IMR-90 (cell line): ENCODE measurements at regions not wholly inside any gene's neighbourhood (a gene's known extent, or its start where the extent isn't known, plus 50 kb on each side); places are given as distances from the start of the nearest gene placed in this dataset.

ENCODE experiments used
- ATAC-seq: fragments of 200-7000 bp; cut with Tn5 transposase; 2 replicates; pipeline ENCODE4 v1.9.1; 2020; ENCODE audit warnings: low read depth, mild to moderate bottlenecking, moderate library complexity
- BruUV-seq: library from RNA; stranded (reverse); fragments of 400-500 nt; replicated peaks from 2 replicates; lab custom pipeline; 2021; lab: Mats Ljungman, UMichigan
- CTCF ChIA-PET: fragments of 300-600 bp; formaldehyde crosslinking; extraction: SDS; loops from one replicate; lab custom pipeline; 2021; ENCODE audit warnings: antibody characterized with exemption; lab: Yijun Ruan, JAX
- POLR2A ChIA-PET: fragments of 300-600 bp; sonication (Branson Sonifier 250); formaldehyde crosslinking; loops from one replicate; lab custom pipeline; 2022; ENCODE audit warnings: antibody characterized with exemption; ENCODE audit not compliant: unreplicated experiment; lab: Charles Lee
- DNase-seq: peaks from one replicate; pipeline ENCODE4 v3.0.0; 2013
- H2AFZ ChIP-seq: replicated peaks from 2 replicates; pipeline ENCODE3; 2013; ENCODE audit warnings: low read length, mild to moderate bottlenecking; ENCODE audit not compliant: poor library complexity
- H2AK5ac ChIP-seq: 2 replicates; pipeline ENCODE4 v1.6.1; 2013; ENCODE audit warnings: low read depth, low read length, inconsistent platforms
- H2AK9ac ChIP-seq: replicated peaks from 2 replicates; pipeline ENCODE3; 2013; ENCODE audit warnings: mild to moderate bottlenecking, low read depth, low read length, moderate library complexity; ENCODE audit not compliant: poor library complexity
- H2BK120ac ChIP-seq: 2 replicates; pipeline ENCODE4 v1.6.1; 2013; ENCODE audit warnings: low read depth, low read length, inconsistent platforms
- H2BK15ac ChIP-seq: 3 replicates; pipeline ENCODE4 v1.6.1; 2013; ENCODE audit warnings: low read depth, low read length, inconsistent platforms
- H2BK20ac ChIP-seq: 2 replicates; pipeline ENCODE4 v1.6.1; 2013; ENCODE audit warnings: low read depth, mild to moderate bottlenecking, inconsistent platforms, low read length, moderate library complexity
- H2BK5ac ChIP-seq: 2 replicates; pipeline ENCODE4 v1.6.1; 2013; ENCODE audit warnings: mild to moderate bottlenecking, low read depth, low read length, inconsistent platforms; ENCODE audit not compliant: poor library complexity, severe bottlenecking
- H3K14ac ChIP-seq: replicated peaks from 2 replicates; pipeline ENCODE4 v1.6.1; 2013; ENCODE audit warnings: low read depth, low read length, inconsistent platforms
- H3K18ac ChIP-seq: 2 replicates; pipeline ENCODE4 v1.6.1; 2013; ENCODE audit warnings: low read depth, low read length, control low read depth
- H3K23ac ChIP-seq: 2 replicates; pipeline ENCODE4 v1.6.1; 2013; ENCODE audit warnings: low read depth, low read length, inconsistent platforms
- H3K27ac ChIP-seq: 2 replicates; pipeline ENCODE4 v1.5.1; 2013; ENCODE audit warnings: mild to moderate bottlenecking, control low read depth, low read length; ENCODE audit not compliant: insufficient read depth
- H3K27me3 ChIP-seq: 2 replicates; pipeline ENCODE4 v1.6.1; 2013; ENCODE audit warnings: low read length; ENCODE audit not compliant: control insufficient read depth, insufficient read depth
- H3K36me3 ChIP-seq: 2 replicates; pipeline ENCODE4 v1.6.1; 2013; ENCODE audit warnings: low read length, mixed read lengths; ENCODE audit not compliant: control insufficient read depth, insufficient read depth
- H3K4ac ChIP-seq: 2 replicates; pipeline ENCODE4 v1.6.1; 2013; ENCODE audit warnings: low read depth, low read length, inconsistent platforms
- H3K4me1 ChIP-seq: 2 replicates; pipeline ENCODE4 v1.6.1; 2013; ENCODE audit warnings: low read length, mixed read lengths; ENCODE audit not compliant: control insufficient read depth, insufficient read depth
- H3K4me2 ChIP-seq: 2 replicates; pipeline ENCODE4 v1.6.1; 2013; ENCODE audit warnings: low read depth, mild to moderate bottlenecking, control low read depth, low read length, moderate library complexity
- H3K4me3 ChIP-seq: 2 replicates; pipeline ENCODE4 v1.5.1; 2013; ENCODE audit warnings: low read depth, mild to moderate bottlenecking, control low read depth, low read length, moderate library complexity; ENCODE audit not compliant: insufficient read depth
- H3K56ac ChIP-seq: 2 replicates; pipeline ENCODE4 v1.6.1; 2013; ENCODE audit warnings: low read length, inconsistent platforms; ENCODE audit not compliant: insufficient read depth; ENCODE audit errors: extremely low read depth
- H3K79me1 ChIP-seq, 2 experiments: 2 replicates each; pipeline ENCODE4 v1.6.1; 2013; ENCODE audit warnings: low read length in 2 of 2, inconsistent platforms in 1 of 2, low read depth in 1 of 2
- H3K9ac ChIP-seq: 2 replicates; pipeline ENCODE4 v1.6.1; 2013; ENCODE audit warnings: low read depth, low read length, control low read depth
- H3K9me1 ChIP-seq: 2 replicates; pipeline ENCODE4 v1.6.1; 2013; ENCODE audit warnings: low read length, inconsistent platforms; ENCODE audit not compliant: insufficient read depth
- H3K9me3 ChIP-seq: 2 replicates; pipeline ENCODE4 v1.6.1; 2013; ENCODE audit warnings: low read length; ENCODE audit not compliant: control insufficient read depth, insufficient read depth
- H4K20me1 ChIP-seq: 2 replicates; pipeline ENCODE4 v1.6.1; 2013; ENCODE audit warnings: low read length, inconsistent platforms; ENCODE audit not compliant: insufficient read depth
- H4K5ac ChIP-seq: 2 replicates; pipeline ENCODE4 v1.6.1; 2013; ENCODE audit warnings: mild to moderate bottlenecking, low read depth, low read length, control low read depth
- H4K8ac ChIP-seq, 2 experiments: 2 replicates each; pipeline ENCODE4 v1.6.1; 2013; ENCODE audit warnings: low read depth in 2 of 2, low read length in 2 of 2, control low read depth in 1 of 2, inconsistent platforms in 1 of 2
- H4K91ac ChIP-seq: 2 replicates; pipeline ENCODE4 v1.6.1; 2013; ENCODE audit warnings: low read depth, low read length, inconsistent platforms; ENCODE audit not compliant: insufficient read depth
- CEBPB ChIP-seq: IDR thresholded peaks from 2 replicates; pipeline ENCODE4 v1.6.1; 2012; ENCODE audit warnings: low read depth, low read length, improper control_type of control experiment
- CTCF ChIP-seq: conservative IDR thresholded peaks from 2 replicates; pipeline ENCODE4 v1.5.1; 2012; ENCODE audit warnings: mild to moderate bottlenecking, low read depth, low read length, improper control_type of control experiment
- ELK1 ChIP-seq: fragments of 150-350 bp; IDR thresholded peaks from 2 replicates; pipeline ENCODE4 v1.6.1; 2016; ENCODE audit warnings: low read depth, mild to moderate bottlenecking, low read length, moderate library complexity, borderline replicate concordance
- MAFK ChIP-seq: IDR thresholded peaks from 2 replicates; pipeline ENCODE4 v1.6.1; 2012; ENCODE audit warnings: low read depth, low read length, improper control_type of control experiment
- MAZ ChIP-seq: IDR thresholded peaks from 2 replicates; pipeline ENCODE4 v1.6.1; 2012; ENCODE audit warnings: low read depth, mild to moderate bottlenecking, low read length, improper control_type of control experiment, moderate library complexity, borderline replicate concordance
- MXI1 ChIP-seq: IDR thresholded peaks from 2 replicates; pipeline ENCODE4 v1.6.1; 2012; ENCODE audit warnings: low read depth, mild to moderate bottlenecking, low read length, moderate library complexity, borderline replicate concordance
- NFE2L2 ChIP-seq: fragments of 150-350 bp; IDR thresholded peaks from 2 replicates; pipeline ENCODE4 v1.6.1; 2016; ENCODE audit warnings: low read depth, mild to moderate bottlenecking, low read length
- POLR2A ChIP-seq: IDR thresholded peaks from 2 replicates; pipeline ENCODE4 v1.6.1; 2012; ENCODE audit warnings: mild to moderate bottlenecking, low read depth, low read length
- RAD21 ChIP-seq: IDR thresholded peaks from 2 replicates; pipeline ENCODE4 v1.6.1; 2012; ENCODE audit warnings: low read length, improper control_type of control experiment
- RCOR1 ChIP-seq: IDR thresholded peaks from 2 replicates; pipeline ENCODE4 v1.6.1; 2012; ENCODE audit warnings: mild to moderate bottlenecking, low read length, improper control_type of control experiment; ENCODE audit not compliant: insufficient replicate concordance
- RFX5 ChIP-seq: IDR thresholded peaks from 2 replicates; pipeline ENCODE4 v1.8.0; 2012; ENCODE audit warnings: low read depth, mild to moderate bottlenecking, low read length, moderate library complexity
- SMC3 ChIP-seq: fragments of 150-350 bp; IDR thresholded peaks from 2 replicates; pipeline ENCODE4 v1.6.1; 2016; ENCODE audit warnings: low read depth, mild to moderate bottlenecking, antibody characterized with exemption, low read length, moderate library complexity
- USF2 ChIP-seq: fragments of 150-350 bp; IDR thresholded peaks from 2 replicates; pipeline ENCODE4 v1.6.1; 2017; ENCODE audit warnings: mild to moderate bottlenecking, antibody characterized with exemption, low read length, low read depth
- WGBS, 2 experiments: methylation state at CpG; one replicate each; pipeline versions ENCODE4 v1.1.5 to v1.1.7; 2013; ENCODE audit warnings: missing lambda C conversion rate in 2 of 2; ENCODE audit not compliant: insufficient read length in 1 of 2; ENCODE audit errors: extremely low coverage in 2 of 2; 5-methylcytosine and 5-hydroxymethylcytosine counted together
- dilution Hi-C: fragments of 300-500 bp; cut with HindIII; formaldehyde crosslinking; loops from one replicate; pipeline ENCODE4 v1.14.3; 2018; ENCODE audit warnings: low sequenced_read_pairs; ENCODE audit not compliant: unreplicated experiment
- in situ Hi-C: fragments of 300-500 bp; cut with MboI; formaldehyde crosslinking; loops from 3 replicates; pipeline ENCODE4 v1.14.3; 2019; ENCODE audit warnings: low sequenced_read_pairs, inconsistent platforms, mixed read lengths
- intact Hi-C: fragments of 100-400 bp; cut with micrococcal nuclease; formaldehyde crosslinking; loops from 2 replicates; pipeline ENCODE4 v1.10.0; 2022

GRCh38 chr14:84442521-84442920 lies 1087.4 kb upstream of the FLRT2 start:
- Histone ChIP-seq H3K4me2 (no peak overlapping the region), H3K27me3 (no peaks in the 10 kb centered on the region), H4K20me1 (no peaks in the 10 kb centered on the region), H3K23ac (no peak overlapping the region), H3K4me3 (no peak overlapping the region), H3K79me1 (no peaks in the 10 kb centered on the region), H3K4ac (no peak overlapping the region), H3K9ac (no peak overlapping the region), H3K9me1 (no peaks in the 10 kb centered on the region), H2AK5ac (no peak overlapping the region), H3K14ac (no peak overlapping the region), H2BK15ac (no peak overlapping the region), H2BK120ac (no peak overlapping the region), H2BK5ac (no peak overlapping the region), H3K56ac (no peak overlapping the region), H3K18ac (no peak overlapping the region), H4K8ac (no peak overlapping the region), H3K4me1 (no peaks in the 10 kb centered on the region), H2AK9ac (no peak overlapping the region), H3K9me3 (no peaks in the 10 kb centered on the region), H3K36me3 (no peaks in the 10 kb centered on the region), H3K27ac (no peak overlapping the region), H4K91ac (no peak overlapping the region), H4K5ac (no peak overlapping the region), H2AFZ (no peak overlapping the region), H2BK20ac (no peak overlapping the region)
- CTCF ChIA-PET: interaction anchor here (0.6 to 0.9 kb wide), 4 partner anchors 9 to 523 kb away, joined by 3 read pairs; no protein-coding TSS in a partner anchor
- POLR2A ChIA-PET: no interaction called here
- intact Hi-C loops (no loop called here), dilution Hi-C loops (no loop called here), in situ Hi-C loops (no loop called here)
- ATAC-seq: no peak
- DNase-seq: no peak
- no TSS peak for BruUV-seq
- no CpG with 5 or more reads among the region's 5 CpGs for WGBS, 2 experiments
- TF ChIP-seq MAZ (no peak), RFX5 (no peak), ELK1 (no peak), CTCF (no peak), CEBPB (no peak), NFE2L2 (no peak), RCOR1 (no peak), SMC3 (no peak), RAD21 (no peak), USF2 (no peak), MAFK (no peak), POLR2A (no peak), MXI1 (no peak)
